H1 (cell line): ENCODE measurements at regions not wholly inside any gene's neighbourhood (a gene's known extent, or its start where the extent isn't known, plus 50 kb on each side); places are given as distances from the start of the nearest gene placed in this dataset.

Experiments used
- CTCF ChIA-PET: fragments of 300-600 bp; sonication (Branson Sonifier 250); formaldehyde crosslinking; loops from one replicate; lab custom pipeline; 2021; ENCODE audit not compliant: partially characterized antibody; lab: Charles Lee
- POLR2A ChIA-PET: fragments of 300-600 bp; sonication (Branson Sonifier 250); formaldehyde crosslinking; loops from one replicate; lab custom pipeline; 2021; ENCODE audit warnings: inconsistent platforms; ENCODE audit not compliant: partially characterized antibody; lab: Charles Lee
- DNase-seq, 2 experiments: peaks; one replicate each; pipeline versions ENCODE4 v3.0.0 to v3.0.0-alpha.2; 2010 to 2022; ENCODE audit warnings: low spot score in 2 of 2, low read depth in 1 of 2, mixed read lengths in 1 of 2
- FAIRE-seq: peaks from 2 replicates; lab custom pipeline; 2011; peaks lifted over from hg19 to GRCh38; lab: Jason Lieb, UNC
- H2AFZ ChIP-seq: 2 replicates; pipeline ENCODE4 v1.8.1; 2012; ENCODE audit warnings: low read length, inconsistent platforms
- H2AK5ac ChIP-seq: 2 replicates; pipeline ENCODE4 v1.6.1; 2013; ENCODE audit warnings: low read depth, low read length
- H2BK120ac ChIP-seq: replicated peaks from 2 replicates; pipeline ENCODE3; 2013; ENCODE audit warnings: low read depth, low read length, inconsistent platforms
- H2BK12ac ChIP-seq: 2 replicates; pipeline ENCODE4 v1.6.1; 2013; ENCODE audit warnings: low read depth, low read length
- H2BK15ac ChIP-seq: 2 replicates; pipeline ENCODE4 v1.6.1; 2013; ENCODE audit warnings: low read length
- H2BK20ac ChIP-seq: 2 replicates; pipeline ENCODE4 v1.6.1; 2013; ENCODE audit warnings: low read length
- H2BK5ac ChIP-seq: 2 replicates; pipeline ENCODE4 v1.6.1; 2013; ENCODE audit warnings: low read depth, low read length
- H3K14ac ChIP-seq: 2 replicates; pipeline ENCODE4 v1.6.1; 2013; ENCODE audit warnings: inconsistent platforms; ENCODE audit not compliant: insufficient read length
- H3K18ac ChIP-seq: 2 replicates; pipeline ENCODE4 v1.6.1; 2013; ENCODE audit warnings: low read length; ENCODE audit errors: extremely low read depth
- H3K23ac ChIP-seq: 2 replicates; pipeline ENCODE4 v1.6.1; 2013; ENCODE audit warnings: inconsistent platforms; ENCODE audit not compliant: insufficient read length
- H3K23me2 ChIP-seq: 2 replicates; pipeline ENCODE4 v1.6.1; 2013; ENCODE audit warnings: low read depth, low read length
- H3K27ac ChIP-seq: 2 replicates; pipeline ENCODE4 v1.6.1; 2011; ENCODE audit warnings: low read depth, low read length, inconsistent platforms
- H3K27me3 ChIP-seq, 4 experiments: replicated peaks in 1 of 4; 1 replicate in 1 of 4; 2 replicates in 3 of 4; pipeline versions ENCODE4 v1.6.1 to v1.8.1; 2011 to 2013; ENCODE audit warnings: low read length in 3 of 4, mild to moderate bottlenecking in 3 of 4, inconsistent platforms in 2 of 4, mixed read lengths in 2 of 4, moderate library complexity in 1 of 4; ENCODE audit not compliant: control insufficient read depth in 3 of 4, insufficient read depth in 3 of 4; ENCODE audit errors: extremely low read depth in 1 of 4
- H3K36me3 ChIP-seq, 4 experiments: 2 replicates each; pipeline versions ENCODE4 v1.6.1 to v1.8.1; 2011 to 2013; ENCODE audit warnings: mild to moderate bottlenecking in 4 of 4, low read length in 3 of 4, moderate library complexity in 2 of 4, control low read depth in 1 of 4, inconsistent platforms in 1 of 4; ENCODE audit not compliant: insufficient read depth in 4 of 4, control insufficient read depth in 2 of 4
- H3K4ac ChIP-seq: replicated peaks from 2 replicates; pipeline ENCODE3; 2013; ENCODE audit warnings: low read length, low read depth, mixed read lengths, inconsistent platforms; ENCODE audit not compliant: insufficient read length
- H3K4me1 ChIP-seq, 4 experiments: replicated peaks in 1 of 4; 1 replicate in 1 of 4; 2 replicates in 3 of 4; pipeline versions ENCODE4 v1.6.1 to v1.8.1; 2011 to 2013; ENCODE audit warnings: low read length in 3 of 4, inconsistent platforms in 2 of 4, mixed read lengths in 1 of 4; ENCODE audit not compliant: insufficient read depth in 4 of 4, control insufficient read depth in 3 of 4
- H3K4me2 ChIP-seq, 2 experiments: 2 replicates each; pipeline versions ENCODE4 v1.6.1 to v1.8.1; 2011 to 2013; ENCODE audit warnings: low read depth in 2 of 2, low read length in 2 of 2, control low read depth in 1 of 2, inconsistent platforms in 1 of 2, mild to moderate bottlenecking in 1 of 2; ENCODE audit not compliant: insufficient read depth in 1 of 2
- H3K4me3 ChIP-seq, 4 experiments: fragments of 200-600, 300-600 bp in 1 of 4; sonication (generic), shearing (Covaris generic), sonication (Bioruptor Twin) in 1 of 4; 2 replicates each; pipeline versions ENCODE4 v1.5.1 to v1.8.1; 2011 to 2016; ENCODE audit warnings: low read length in 4 of 4, low read depth in 3 of 4, control low read depth in 2 of 4, inconsistent platforms in 2 of 4, mild to moderate bottlenecking in 2 of 4, mixed read lengths in 1 of 4, moderate library complexity in 1 of 4; ENCODE audit not compliant: insufficient read depth in 2 of 4; ENCODE audit errors: extremely low read depth in 1 of 4
- H3K56ac ChIP-seq: replicated peaks from 2 replicates; pipeline ENCODE3; 2013; ENCODE audit warnings: low read depth, mild to moderate bottlenecking, mixed read lengths, low read length, inconsistent platforms; ENCODE audit not compliant: insufficient read length
- H3K79me1 ChIP-seq: 2 replicates; pipeline ENCODE4 v1.6.1; 2013; ENCODE audit warnings: low read depth, low read length, control low read depth
- H3K79me2 ChIP-seq, 2 experiments: 2 replicates each; pipeline versions ENCODE4 v1.6.1 to v1.8.1; 2012 to 2013; ENCODE audit warnings: low read length in 2 of 2, mild to moderate bottlenecking in 2 of 2, inconsistent platforms in 1 of 2; ENCODE audit not compliant: insufficient read depth in 2 of 2, control insufficient read depth in 1 of 2
- H3K9ac ChIP-seq, 4 experiments: replicated peaks in 1 of 4; 1 replicate in 1 of 4; 2 replicates in 3 of 4; pipeline versions ENCODE4 v1.6.1 to v1.8.1; 2011 to 2013; ENCODE audit warnings: low read depth in 3 of 4, low read length in 3 of 4, control low read depth in 2 of 4, mild to moderate bottlenecking in 2 of 4, moderate library complexity in 2 of 4, inconsistent platforms in 1 of 4; ENCODE audit errors: extremely low read depth in 1 of 4
- H3K9me3 ChIP-seq, 2 experiments: 2 replicates each; pipeline versions ENCODE4 v1.6.1 to v1.8.1; 2012 to 2013; ENCODE audit warnings: mild to moderate bottlenecking in 2 of 2, moderate library complexity in 2 of 2, control low read depth in 1 of 2, inconsistent platforms in 1 of 2, low read depth in 1 of 2, low read length in 1 of 2, mixed read lengths in 1 of 2; ENCODE audit not compliant: insufficient read depth in 2 of 2
- H4K20me1 ChIP-seq, 2 experiments: replicated peaks in 1 of 2; 2 replicates each; pipeline versions ENCODE3 to v1.8.1; 2011 to 2013; ENCODE audit warnings: inconsistent platforms in 2 of 2, low read length in 2 of 2, mild to moderate bottlenecking in 1 of 2; ENCODE audit not compliant: insufficient read depth in 2 of 2, control insufficient read depth in 1 of 2
- H4K5ac ChIP-seq: 2 replicates; pipeline ENCODE4 v1.6.1; 2013; ENCODE audit warnings: low read length, low read depth, mixed read lengths, inconsistent platforms; ENCODE audit not compliant: insufficient read length
- H4K8ac ChIP-seq: 2 replicates; pipeline ENCODE4 v1.8.0; 2013; ENCODE audit warnings: mild to moderate bottlenecking, moderate library complexity, low read length, inconsistent platforms; ENCODE audit not compliant: insufficient read depth; ENCODE audit errors: extremely low read depth
- H4K91ac ChIP-seq: replicated peaks from 2 replicates; pipeline ENCODE3; 2013; ENCODE audit warnings: low read length, mixed read lengths, inconsistent platforms; ENCODE audit not compliant: insufficient read length
- CHD2 ChIP-seq: IDR thresholded peaks from 2 replicates; pipeline ENCODE4 v1.6.1; 2012; ENCODE audit warnings: low read length, improper control_type of control experiment
- FOSL1 ChIP-seq: IDR thresholded peaks from 2 replicates; pipeline ENCODE4 v1.6.1; 2011; ENCODE audit warnings: mild to moderate bottlenecking, low read depth, low read length, moderate library complexity; ENCODE audit not compliant: insufficient read depth
- GTF2F1 ChIP-seq: IDR thresholded peaks from 2 replicates; pipeline ENCODE4 v1.6.1; 2012; ENCODE audit warnings: low read depth, low read length, improper control_type of control experiment, borderline replicate concordance
- SIRT6 ChIP-seq: IDR thresholded peaks from one replicate; pipeline ENCODE4 v1.7.1; 2012; ENCODE audit warnings: low read length, inconsistent platforms
- WGBS, 2 experiments: shearing (Covaris generic) in 1 of 2; methylation state at CpG; one replicate each; pipeline versions ENCODE4 v1.1.6 to v1.1.7; 2013 to 2015; ENCODE audit warnings: low lambda C conversion rate in 2 of 2, mixed read lengths in 2 of 2, inconsistent platforms in 1 of 2, low coverage in 1 of 2, missing lambda C conversion rate in 1 of 2; ENCODE audit not compliant: insufficient replicate concordance in 2 of 2, insufficient coverage in 1 of 2, insufficient read length in 1 of 2; ENCODE audit errors: extremely low coverage in 1 of 2, missing lambda C conversion rate in 1 of 2; 5-methylcytosine and 5-hydroxymethylcytosine counted together

DNA sequence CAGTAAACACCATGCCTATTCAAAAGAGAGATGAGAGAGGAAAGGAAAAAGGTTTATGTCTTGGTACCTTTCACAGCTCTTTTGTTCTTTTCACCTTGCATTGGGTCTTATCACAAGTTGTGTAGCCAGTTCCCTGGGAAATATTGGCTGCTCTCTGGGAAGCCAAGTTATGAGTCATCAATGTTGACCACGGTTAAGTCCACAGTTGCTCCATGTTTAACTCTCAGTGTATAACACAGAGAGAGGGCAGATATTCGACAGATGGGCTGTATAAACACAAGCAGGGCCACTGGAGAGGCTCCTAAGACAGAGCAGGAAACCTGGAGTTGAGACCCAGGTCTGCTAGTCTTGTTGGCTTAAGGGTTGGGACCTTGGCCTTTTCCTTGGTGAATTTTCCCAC is 718.6 kb downstream of the QKI start:
- no peaks in the 10 kb centered on the region for H3K9me3 ChIP-seq
- no peaks in the 10 kb centered on the region for H3K79me2 ChIP-seq
- no peak overlapping the region for H3K27ac ChIP-seq
- no peak overlapping the region for H2BK120ac ChIP-seq
- no peak overlapping the region for H3K4me3 ChIP-seq
- H3K36me3 ChIP-seq = no peaks in the 10 kb centered on the region
- no peak overlapping the region for H2BK5ac ChIP-seq
- DNase-seq (no peak), FAIRE-seq (no peak)
- H3K4me2 ChIP-seq = no peak overlapping the region
- no peak overlapping the region for H2BK20ac ChIP-seq
- H4K20me1 ChIP-seq = no peaks in the 10 kb centered on the region
- no peak overlapping the region for H3K4ac ChIP-seq
- H3K18ac ChIP-seq = no peak overlapping the region
- H3K79me1 ChIP-seq = no peaks in the 10 kb centered on the region
- no peak overlapping the region for H2AFZ ChIP-seq
- H4K91ac ChIP-seq = no peak overlapping the region
- ChIA-PET POLR2A (interaction anchor here (1.6 kb wide), 1 partner anchor 13 kb away, joined by 3 read pairs; no protein-coding TSS in a partner anchor), CTCF (no interaction called here)
- H3K23me2 ChIP-seq = no peaks in the 10 kb centered on the region
- H3K23ac ChIP-seq = no peak overlapping the region
- no peak overlapping the region for H2AK5ac ChIP-seq
- H3K14ac ChIP-seq = no peak overlapping the region
- no peak overlapping the region for H4K5ac ChIP-seq
- 97% methylated on average over 2 of the region's 2 CpGs; no CpG with 5 or more reads in 1 of the 2 experiments for WGBS, 2 experiments
- no peak overlapping the region for H2BK12ac ChIP-seq
- H3K9ac ChIP-seq = no peak overlapping the region
- H3K27me3 ChIP-seq = no peaks in the 10 kb centered on the region
- H2BK15ac ChIP-seq = no peak overlapping the region
- no peak overlapping the region for H3K56ac ChIP-seq
- H4K8ac ChIP-seq = no peak overlapping the region
- H3K4me1 ChIP-seq = no peaks in the 10 kb centered on the region
- TF ChIP-seq FOSL1 (no peak), GTF2F1 (no peak), SIRT6 (no peak), CHD2 (no peak)
